ENCODE measurements at regions not wholly inside any gene's neighbourhood (a gene's known extent, or its start where the extent isn't known, plus 50 kb on each side); places are given as distances from the start of the nearest gene placed in this dataset.
"Not testable (repeated sequence)": the region's sequence is repeated elsewhere in the genome, so short reads cannot be mapped to it uniquely, and the experiment has no call there.

GRCh38 chr3:110928016-110928662 lies 143.5 kb upstream of the NECTIN3 start:
- no peak for DNase-seq

- DNase-seq, result no peak
Measured at GRCh38 chr3:110929816-110930215, 141.8 kb upstream of the NECTIN3 start.

GRCh38 chr3:110932567-110932966 lies 139.0 kb upstream of the NECTIN3 start:
- DNase-seq, result no peak

GRCh38 chr3:110933821-110934426 lies 137.7 kb upstream of the NECTIN3 start:
- no peak for DNase-seq

GRCh38 chr3:110938629-110939028 lies 133.0 kb upstream of the NECTIN3 start:
- no peak for DNase-seq

- DNase-seq, result no peak
Measured at GRCh38 chr3:110940055-110940454, 131.6 kb upstream of the NECTIN3 start.

GRCh38 chr3:110944782-110945181 lies 126.8 kb upstream of the NECTIN3 start:
- no peak for DNase-seq

GRCh38 chr3:110946810-110947209 lies 124.8 kb upstream of the NECTIN3 start:
- no peak for DNase-seq

- DNase-seq, result not testable (repeated sequence)
Measured at GRCh38 chr3:110949194-110949593, 122.4 kb upstream of the NECTIN3 start.

GRCh38 chr3:110955301-110955880 lies 116.2 kb upstream of the NECTIN3 start:
- no peak for DNase-seq

- no peak for DNase-seq
Measured at GRCh38 chr3:110956081-110956480, 115.5 kb upstream of the NECTIN3 start.

GRCh38 chr3:110957247-110958025 lies 114.2 kb upstream of the NECTIN3 start:
- DNase-seq, result no peak

GRCh38 chr3:110958313-110959147 lies 113.1 kb upstream of the NECTIN3 start:
- DNase-seq, result no peak

GRCh38 chr3:110965976-110966375 lies 105.6 kb upstream of the NECTIN3 start:
- no peak for DNase-seq

GRCh38 chr3:110966966-110967663 lies 104.5 kb upstream of the NECTIN3 start:
- DNase-seq, result no peak

GRCh38 chr3:110968076-110968475 lies 103.5 kb upstream of the NECTIN3 start:
- DNase-seq, result no peak

- DNase-seq, result no peak
Measured at GRCh38 chr3:110969229-110970211, 102.1 kb upstream of the NECTIN3 start.

GRCh38 chr3:110971010-110971601 lies 100.5 kb upstream of the NECTIN3 start:
- DNase-seq, result no peak

GRCh38 chr3:110973263-110973895 lies 98.2 kb upstream of the NECTIN3 start:
- DNase-seq, result no peak

GRCh38 chr3:110974902-110975301 lies 96.7 kb upstream of the NECTIN3 start:
- DNase-seq, result no peak
